ENCODE measurements at regions not wholly inside any gene's neighbourhood (a gene's known extent, or its start where the extent isn't known, plus 50 kb on each side); places are given as distances from the start of the nearest gene placed in this dataset.
"Not testable (repeated sequence)": the region's sequence is repeated elsewhere in the genome, so short reads cannot be mapped to it uniquely, and the experiment has no call there.

GRCh38 chr4:164605791-164606190 lies 148.1 kb upstream of the SMIM31 start:
- intact Hi-C loops (cut with micrococcal nuclease); H3K27ac Mint-ChIP-seq: not testable (repeated sequence)

GRCh38 chr4:164606478-164606877 lies 147.5 kb upstream of the SMIM31 start:
- no peak overlapping the region for H3K4me3 Mint-ChIP-seq
- no peaks in the 10 kb centered on the region for H3K27me3 Mint-ChIP-seq (ENCODE audit: low read depth)
- H3K9me3 Mint-ChIP-seq: peaks cover 9% of the 10 kb centered on the region
- CTCF ChIA-PET: no interaction called here
- no peaks in the 10 kb centered on the region for H3K36me3 Mint-ChIP-seq (ENCODE audit: low read depth)
- no peak for DNase-seq
- H3K27ac Mint-ChIP-seq: no peak overlapping the region
- H3K4me1 Mint-ChIP-seq (ENCODE audit: low read depth): no peaks in the 10 kb centered on the region
- intact Hi-C loops (cut with micrococcal nuclease): no loop called here

More at GRCh38 chr4:164605791-164606190, 148.1 kb upstream of the SMIM31 start:
- H3K4me3 Mint-ChIP-seq; H3K4me1 Mint-ChIP-seq (ENCODE audit: low read depth); H3K27me3 Mint-ChIP-seq (ENCODE audit: low read depth); DNase-seq; CTCF ChIA-PET; H3K36me3 Mint-ChIP-seq (ENCODE audit: low read depth): not testable (repeated sequence)
- H3K9me3 Mint-ChIP-seq: peaks cover 11% of the 10 kb centered on the region

GRCh38 chr4:164613256-164613655 lies 140.7 kb upstream of the SMIM31 start:
- no peaks in the 10 kb centered on the region for H3K27me3 Mint-ChIP-seq (ENCODE audit: low read depth)
- no peaks in the 10 kb centered on the region for H3K4me1 Mint-ChIP-seq (ENCODE audit: low read depth)
- CTCF ChIA-PET: interaction anchor here (0.6 kb wide), 1 partner anchor 287 kb away, joined by 4 read pairs; no protein-coding TSS in a partner anchor
- H3K4me3 Mint-ChIP-seq: no peak overlapping the region
- no peak for DNase-seq
- H3K36me3 Mint-ChIP-seq (ENCODE audit: low read depth): no peaks in the 10 kb centered on the region
- no peak overlapping the region for H3K27ac Mint-ChIP-seq
- intact Hi-C loops (cut with micrococcal nuclease): no loop called here
- no peaks in the 10 kb centered on the region for H3K9me3 Mint-ChIP-seq

GRCh38 chr4:164613792-164614191 lies 140.1 kb upstream of the SMIM31 start:
- CTCF ChIA-PET: interaction anchor here (1.4 kb wide), 1 partner anchor 118 kb away, joined by 5 read pairs; no protein-coding TSS in a partner anchor
- H3K36me3 Mint-ChIP-seq (ENCODE audit: low read depth): no peaks in the 10 kb centered on the region
- intact Hi-C loops (cut with micrococcal nuclease): no loop called here
- no peak overlapping the region for H3K27ac Mint-ChIP-seq
- H3K27me3 Mint-ChIP-seq (ENCODE audit: low read depth): no peaks in the 10 kb centered on the region
- H3K4me3 Mint-ChIP-seq: no peak overlapping the region
- H3K4me1 Mint-ChIP-seq (ENCODE audit: low read depth): no peaks in the 10 kb centered on the region
- no peaks in the 10 kb centered on the region for H3K9me3 Mint-ChIP-seq
- no peak for DNase-seq

- Mint-ChIP-seq H3K27ac (no peak overlapping the region), H3K36me3 (ENCODE audit: low read depth) (no peaks in the 10 kb centered on the region), H3K4me1 (ENCODE audit: low read depth) (no peaks in the 10 kb centered on the region), H3K27me3 (ENCODE audit: low read depth) (no peaks in the 10 kb centered on the region), H3K9me3 (no peaks in the 10 kb centered on the region), H3K4me3 (no peak overlapping the region)
- CTCF ChIA-PET: interaction anchor here (1.4 kb wide), 1 partner anchor 118 kb away, joined by 5 read pairs; no protein-coding TSS in a partner anchor
- DNase-seq: no peak
- intact Hi-C loops (cut with micrococcal nuclease): no loop called here
Measured at GRCh38 chr4:164614329-164614728, 139.6 kb upstream of the SMIM31 start.

- no peaks in the 10 kb centered on the region for H3K27me3 Mint-ChIP-seq (ENCODE audit: low read depth)
- H3K9me3 Mint-ChIP-seq: no peaks in the 10 kb centered on the region
- no peaks in the 10 kb centered on the region for H3K4me1 Mint-ChIP-seq (ENCODE audit: low read depth)
- H3K4me3 Mint-ChIP-seq: no peak overlapping the region
- no peak overlapping the region for H3K27ac Mint-ChIP-seq
- CTCF ChIA-PET: interaction anchor here (1.4 kb wide), 1 partner anchor 117 kb away, joined by 5 read pairs; no protein-coding TSS in a partner anchor
- H3K36me3 Mint-ChIP-seq (ENCODE audit: low read depth): no peaks in the 10 kb centered on the region
- DNase-seq: no peak
- intact Hi-C loops (cut with micrococcal nuclease): no loop called here
Measured at GRCh38 chr4:164614999-164615398, 138.9 kb upstream of the SMIM31 start.

- H3K36me3 Mint-ChIP-seq (ENCODE audit: low read depth): no peaks in the 10 kb centered on the region
Measured at GRCh38 chr4:164615964-164616363, 138.0 kb upstream of the SMIM31 start.

GRCh38 chr4:164616961-164617360 lies 137.0 kb upstream of the SMIM31 start:
- H3K27me3 Mint-ChIP-seq (ENCODE audit: low read depth): no peaks in the 10 kb centered on the region
- intact Hi-C loops (cut with micrococcal nuclease): no loop called here
- no peak overlapping the region for H3K4me3 Mint-ChIP-seq
- DNase-seq: no peak
- no peaks in the 10 kb centered on the region for H3K4me1 Mint-ChIP-seq (ENCODE audit: low read depth)
- no peak overlapping the region for H3K27ac Mint-ChIP-seq
- CTCF ChIA-PET: no interaction called here
- H3K36me3 Mint-ChIP-seq (ENCODE audit: low read depth): no peaks in the 10 kb centered on the region
- H3K9me3 Mint-ChIP-seq: no peaks in the 10 kb centered on the region

More at GRCh38 chr4:164615964-164616363, 138.0 kb upstream of the SMIM31 start:
- H3K4me1 Mint-ChIP-seq (ENCODE audit: low read depth): no peaks in the 10 kb centered on the region
- H3K27me3 Mint-ChIP-seq (ENCODE audit: low read depth): no peaks in the 10 kb centered on the region
- CTCF ChIA-PET: no interaction called here
- H3K27ac Mint-ChIP-seq: no peak overlapping the region
- no peak overlapping the region for H3K4me3 Mint-ChIP-seq
- DNase-seq: no peak
- no peaks in the 10 kb centered on the region for H3K9me3 Mint-ChIP-seq
- intact Hi-C loops (cut with micrococcal nuclease): no loop called here

- H3K27me3 Mint-ChIP-seq (ENCODE audit: low read depth): no peaks in the 10 kb centered on the region
- intact Hi-C loops (cut with micrococcal nuclease): no loop called here
- no peaks in the 10 kb centered on the region for H3K9me3 Mint-ChIP-seq
- H3K4me1 Mint-ChIP-seq (ENCODE audit: low read depth): no peaks in the 10 kb centered on the region
- DNase-seq: no peak
- H3K4me3 Mint-ChIP-seq: no peak overlapping the region
- CTCF ChIA-PET: no interaction called here
- H3K27ac Mint-ChIP-seq: no peak overlapping the region
- H3K36me3 Mint-ChIP-seq (ENCODE audit: low read depth): no peaks in the 10 kb centered on the region
Measured at GRCh38 chr4:164617426-164617825, 136.5 kb upstream of the SMIM31 start.

GRCh38 chr4:164617911-164618310 lies 136.0 kb upstream of the SMIM31 start:
- Mint-ChIP-seq H3K9me3 (no peaks in the 10 kb centered on the region), H3K4me1 (ENCODE audit: low read depth) (no peaks in the 10 kb centered on the region), H3K4me3 (no peak overlapping the region), H3K27ac (no peak overlapping the region), H3K36me3 (ENCODE audit: low read depth) (no peaks in the 10 kb centered on the region), H3K27me3 (ENCODE audit: low read depth) (no peaks in the 10 kb centered on the region)
- no peak for DNase-seq
- intact Hi-C loops (cut with micrococcal nuclease): no loop called here
- CTCF ChIA-PET: no interaction called here

- no peaks in the 10 kb centered on the region for H3K36me3 Mint-ChIP-seq (ENCODE audit: low read depth)
- CTCF ChIA-PET: no interaction called here
- intact Hi-C loops (cut with micrococcal nuclease): no loop called here
- no peaks in the 10 kb centered on the region for H3K9me3 Mint-ChIP-seq
- no peak overlapping the region for H3K4me3 Mint-ChIP-seq
- H3K27ac Mint-ChIP-seq: no peak overlapping the region
- H3K4me1 Mint-ChIP-seq (ENCODE audit: low read depth): no peaks in the 10 kb centered on the region
- no peak for DNase-seq
- H3K27me3 Mint-ChIP-seq (ENCODE audit: low read depth): no peaks in the 10 kb centered on the region
Measured at GRCh38 chr4:164621886-164622521, 131.9 kb upstream of the SMIM31 start.

- no peak overlapping the region for H3K27ac Mint-ChIP-seq
- H3K4me3 Mint-ChIP-seq: no peak overlapping the region
- no peaks in the 10 kb centered on the region for H3K36me3 Mint-ChIP-seq (ENCODE audit: low read depth)
- no peaks in the 10 kb centered on the region for H3K4me1 Mint-ChIP-seq (ENCODE audit: low read depth)
- H3K27me3 Mint-ChIP-seq (ENCODE audit: low read depth): no peaks in the 10 kb centered on the region
- DNase-seq: no peak
- intact Hi-C loops (cut with micrococcal nuclease): no loop called here
- H3K9me3 Mint-ChIP-seq: no peaks in the 10 kb centered on the region
- CTCF ChIA-PET: interaction anchor here (0.6 kb wide), 1 partner anchor 314 kb away, joined by 3 read pairs; no protein-coding TSS in a partner anchor
Measured at GRCh38 chr4:164623099-164623498, 130.8 kb upstream of the SMIM31 start.

GRCh38 chr4:164639001-164639400 lies 114.9 kb upstream of the SMIM31 start:
- intact Hi-C loops (cut with micrococcal nuclease): loop anchor here (1.0 kb wide), 1 partner anchor 28 kb away; no protein-coding TSS in a partner anchor
- CTCF ChIA-PET: interaction anchor here (0.8 kb wide), 1 partner anchor 92 kb away, joined by 4 read pairs; no protein-coding TSS in a partner anchor
- no peak overlapping the region for H3K4me3 Mint-ChIP-seq

More at GRCh38 chr4:164639001-164639400, 114.9 kb upstream of the SMIM31 start:
- H3K9me3 Mint-ChIP-seq: no peaks in the 10 kb centered on the region
- H3K36me3 Mint-ChIP-seq (ENCODE audit: low read depth): no peaks in the 10 kb centered on the region
- no peak overlapping the region for H3K27ac Mint-ChIP-seq
- no peaks in the 10 kb centered on the region for H3K27me3 Mint-ChIP-seq (ENCODE audit: low read depth)
- H3K4me1 Mint-ChIP-seq (ENCODE audit: low read depth): no peaks in the 10 kb centered on the region
- no peak for DNase-seq
